ENCODE measurements at regions not wholly inside any gene's neighbourhood (a gene's known extent, or its start where the extent isn't known, plus 50 kb on each side); places are given as distances from the start of the nearest gene placed in this dataset.

DNA sequence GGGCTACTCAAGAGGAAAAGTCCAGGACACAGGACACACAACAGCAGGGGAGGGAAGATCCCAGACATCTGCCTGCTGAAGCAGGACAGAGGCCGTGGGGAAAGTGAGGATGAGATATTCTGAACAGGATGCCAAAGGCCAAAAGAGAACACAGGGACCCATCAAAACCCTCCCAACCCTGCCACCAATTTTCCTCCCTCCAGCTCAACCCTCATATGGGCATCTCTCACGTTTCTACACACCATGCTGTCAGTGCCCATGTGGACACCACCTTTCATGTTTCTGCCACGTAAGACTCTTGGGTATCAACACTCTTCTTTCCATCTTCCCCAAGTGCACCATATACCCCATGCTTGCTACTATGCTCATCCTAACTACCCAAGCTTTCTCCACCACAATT lies 97.6 kb downstream of the RNASEH2B start:
- no peaks in the 10 kb centered on the region for H3K27me3 ChIP-seq (ENCODE audit: control insufficient read depth, insufficient read depth, low read length, poor library complexity, severe bottlenecking)
- TF ChIP-seq, protein P1, sequence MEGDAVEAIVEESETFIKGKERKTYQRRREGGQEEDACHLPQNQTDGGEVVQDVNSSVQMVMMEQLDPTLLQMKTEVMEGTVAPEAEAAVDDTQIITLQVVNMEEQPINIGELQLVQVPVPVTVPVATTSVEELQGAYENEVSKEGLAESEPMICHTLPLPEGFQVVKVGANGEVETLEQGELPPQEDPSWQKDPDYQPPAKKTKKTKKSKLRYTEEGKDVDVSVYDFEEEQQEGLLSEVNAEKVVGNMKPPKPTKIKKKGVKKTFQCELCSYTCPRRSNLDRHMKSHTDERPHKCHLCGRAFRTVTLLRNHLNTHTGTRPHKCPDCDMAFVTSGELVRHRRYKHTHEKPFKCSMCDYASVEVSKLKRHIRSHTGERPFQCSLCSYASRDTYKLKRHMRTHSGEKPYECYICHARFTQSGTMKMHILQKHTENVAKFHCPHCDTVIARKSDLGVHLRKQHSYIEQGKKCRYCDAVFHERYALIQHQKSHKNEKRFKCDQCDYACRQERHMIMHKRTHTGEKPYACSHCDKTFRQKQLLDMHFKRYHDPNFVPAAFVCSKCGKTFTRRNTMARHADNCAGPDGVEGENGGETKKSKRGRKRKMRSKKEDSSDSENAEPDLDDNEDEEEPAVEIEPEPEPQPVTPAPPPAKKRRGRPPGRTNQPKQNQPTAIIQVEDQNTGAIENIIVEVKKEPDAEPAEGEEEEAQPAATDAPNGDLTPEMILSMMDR (conservative IDR thresholded peaks at IDR 0.05), result no peak
- no peaks in the 10 kb centered on the region for H3K9me3 ChIP-seq (ENCODE audit: control insufficient read depth, low read length)
- H3K4me1 ChIP-seq (ENCODE audit: control insufficient read depth, insufficient read depth, low read length), result no peaks in the 10 kb centered on the region
- no peaks in the 10 kb centered on the region for H3K36me3 ChIP-seq (ENCODE audit: control insufficient read depth, insufficient read depth, low read length)
- no peaks in the 10 kb centered on the region for H3K36me3 Mint-ChIP-seq (ENCODE audit: low read depth)
- H3K4me3 ChIP-seq (ENCODE audit: low read length), result no peak overlapping the region
- no peak overlapping the region for H3K4me3 Mint-ChIP-seq
- no peak overlapping the region for H3K27ac Mint-ChIP-seq
- no peak overlapping the region for H3K9ac ChIP-seq (ENCODE audit: extremely low read depth, low read length, poor library complexity, severe bottlenecking)
- no peaks in the 10 kb centered on the region for H3K9me3 Mint-ChIP-seq
- H3K27me3 Mint-ChIP-seq (ENCODE audit: insufficient read depth), result no peaks in the 10 kb centered on the region
- no peak for DNase-seq
- H3K27ac ChIP-seq (ENCODE audit: low read depth, low read length), result no peak overlapping the region
- peaks cover 12% of the 10 kb centered on the region for H3K4me1 Mint-ChIP-seq
- WGBS, 2 experiments (ENCODE audit: insufficient coverage in 1 of 2, insufficient read length in 1 of 2), result 86 to 94% methylated on average over 2 of the region's 3 CpGs

DNA sequence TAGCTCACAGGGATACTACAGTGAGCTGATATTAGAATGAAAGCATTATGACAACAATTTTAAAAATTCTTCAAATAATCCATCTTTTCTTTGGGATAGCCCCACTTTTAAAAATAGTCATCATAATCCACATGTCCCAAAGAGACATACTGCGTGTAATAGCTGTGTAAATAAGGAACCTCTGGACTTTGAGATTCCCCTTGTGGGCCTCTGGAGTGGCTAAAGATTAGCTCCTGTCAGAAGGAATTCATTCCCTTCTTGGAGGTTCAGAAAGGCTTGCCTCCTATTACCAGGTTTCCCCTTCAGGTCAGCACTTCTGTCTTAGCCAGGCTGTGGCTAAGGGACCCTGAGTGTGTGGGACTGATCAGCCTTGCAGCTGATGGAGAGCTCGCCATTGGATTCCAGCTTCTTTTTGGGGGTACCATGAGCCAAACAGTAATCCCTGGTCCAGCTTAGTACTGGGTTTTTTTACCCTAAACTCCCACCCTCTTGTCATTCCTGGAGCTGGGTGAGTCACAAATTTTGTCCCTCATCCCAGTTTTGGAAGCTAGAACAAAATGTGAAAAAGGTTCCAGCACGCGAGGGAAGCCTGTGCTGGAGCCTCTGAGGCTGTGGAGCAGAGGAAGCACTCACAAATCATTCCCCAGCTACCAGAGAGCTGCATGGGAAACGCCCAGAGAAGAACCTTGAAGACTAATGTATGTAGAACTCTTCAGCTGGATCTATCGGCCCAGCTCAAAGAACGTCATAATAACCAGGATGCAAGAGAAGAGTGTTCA lies 96.7 kb downstream of the RNASEH2B start:
- Mint-ChIP-seq H3K4me1 (peaks cover 12% of the 10 kb centered on the region), H3K36me3 (ENCODE audit: low read depth) (no peaks in the 10 kb centered on the region), H3K9me3 (no peaks in the 10 kb centered on the region), H3K4me3 (no peak overlapping the region), H3K27ac (no peak overlapping the region), H3K27me3 (ENCODE audit: insufficient read depth) (no peaks in the 10 kb centered on the region)
- no peak for DNase-seq
- Histone ChIP-seq H3K9ac (ENCODE audit: extremely low read depth, low read length, poor library complexity, severe bottlenecking) (no peak overlapping the region), H3K27me3 (ENCODE audit: control insufficient read depth, insufficient read depth, low read length, poor library complexity, severe bottlenecking) (no peaks in the 10 kb centered on the region), H3K27ac (ENCODE audit: low read depth, low read length) (no peak overlapping the region), H3K4me1 (ENCODE audit: control insufficient read depth, insufficient read depth, low read length) (no peaks in the 10 kb centered on the region), H3K36me3 (ENCODE audit: control insufficient read depth, insufficient read depth, low read length) (no peaks in the 10 kb centered on the region), H3K9me3 (ENCODE audit: control insufficient read depth, low read length) (no peaks in the 10 kb centered on the region), H3K4me3 (ENCODE audit: low read length) (no peak overlapping the region)
- TF ChIP-seq, protein P1 (conservative IDR thresholded peaks at IDR 0.05), result no peak
- 94 to 100% methylated on average over 2 to 7 of the region's 7 CpGs for WGBS, 2 experiments (ENCODE audit: insufficient coverage in 1 of 2, insufficient read length in 1 of 2)

Data from endodermal cell (in vitro differentiated cells).